GM19452 (cell line): ENCODE measurements at regions not wholly inside any gene's neighbourhood (a gene's known extent, or its start where the extent isn't known, plus 50 kb on each side); places are given as distances from the start of the nearest gene placed in this dataset.

Source experiments
- ATAC-seq: cut with Tn5 transposase; IDR thresholded peaks from one replicate; pipeline ENCODE4 v1.9.1; 2021; ENCODE audit not compliant: unreplicated experiment

GRCh38 chr4:114497116-114497515 lies 101.5 kb upstream of the UGT8 start:
- no peak for ATAC-seq

GRCh38 chr4:114509340-114509739 lies 89.3 kb upstream of the UGT8 start:
- no peak for ATAC-seq

GRCh38 chr4:114512595-114513295 lies 85.9 kb upstream of the UGT8 start:
- no peak for ATAC-seq

- ATAC-seq = no peak
These were observed 79.2 kb upstream of the UGT8 start for GRCh38 chr4:114519368-114519767.

GRCh38 chr4:114527170-114527569 lies 71.4 kb upstream of the UGT8 start:
- ATAC-seq = no peak

GRCh38 chr4:114527637-114528036 lies 71.0 kb upstream of the UGT8 start:
- no peak for ATAC-seq

- no peak for ATAC-seq
These were observed 62.9 kb upstream of the UGT8 start for GRCh38 chr4:114535725-114536124.

GRCh38 chr4:114537352-114537751 lies 61.3 kb upstream of the UGT8 start:
- ATAC-seq = no peak

- ATAC-seq = no peak
These were observed 60.5 kb upstream of the UGT8 start for GRCh38 chr4:114538012-114538617.

- ATAC-seq = no peak
These were observed 58.6 kb upstream of the UGT8 start for GRCh38 chr4:114539985-114540384.

GRCh38 chr4:114547340-114548134 lies 51.1 kb upstream of the UGT8 start:
- ATAC-seq = no peak
